ENCODE measurements at regions not wholly inside any gene's neighbourhood (a gene's known extent, or its start where the extent isn't known, plus 50 kb on each side); places are given as distances from the start of the nearest gene placed in this dataset.

DNA sequence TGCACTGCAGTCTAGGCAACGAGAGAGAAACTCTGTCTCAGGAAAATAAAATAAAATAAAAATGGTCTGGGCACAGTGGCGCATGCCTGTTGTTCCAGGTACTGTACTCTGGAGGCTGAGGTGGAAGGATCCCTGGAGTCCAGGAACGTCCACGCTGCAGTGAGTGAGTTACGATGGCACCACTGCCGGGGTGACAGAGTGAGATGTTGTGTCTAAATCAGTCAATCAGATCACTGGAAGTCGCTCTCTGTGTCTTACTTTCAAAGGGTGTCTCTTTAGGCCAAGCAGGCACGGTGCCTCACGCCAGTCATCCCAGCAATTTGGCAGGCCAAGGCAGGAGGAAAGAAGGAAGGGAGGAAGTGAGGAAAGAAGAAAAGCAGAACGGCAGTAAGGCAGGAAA, 112.2 kb upstream of the ANKRD30BL start:
- Mint-ChIP-seq H3K4me1 (ENCODE audit: low read depth) (no peaks in the 10 kb centered on the region), H3K9me3 (ENCODE audit: low read depth) (peaks cover 4% of the 10 kb centered on the region), H3K27me3 (no peaks in the 10 kb centered on the region), H3K27ac (no peak overlapping the region), H3K4me3 (ENCODE audit: low read depth) (no peak overlapping the region), H3K36me3 (ENCODE audit: insufficient read depth) (no peaks in the 10 kb centered on the region)
- TF ChIP-seq, protein P1, sequence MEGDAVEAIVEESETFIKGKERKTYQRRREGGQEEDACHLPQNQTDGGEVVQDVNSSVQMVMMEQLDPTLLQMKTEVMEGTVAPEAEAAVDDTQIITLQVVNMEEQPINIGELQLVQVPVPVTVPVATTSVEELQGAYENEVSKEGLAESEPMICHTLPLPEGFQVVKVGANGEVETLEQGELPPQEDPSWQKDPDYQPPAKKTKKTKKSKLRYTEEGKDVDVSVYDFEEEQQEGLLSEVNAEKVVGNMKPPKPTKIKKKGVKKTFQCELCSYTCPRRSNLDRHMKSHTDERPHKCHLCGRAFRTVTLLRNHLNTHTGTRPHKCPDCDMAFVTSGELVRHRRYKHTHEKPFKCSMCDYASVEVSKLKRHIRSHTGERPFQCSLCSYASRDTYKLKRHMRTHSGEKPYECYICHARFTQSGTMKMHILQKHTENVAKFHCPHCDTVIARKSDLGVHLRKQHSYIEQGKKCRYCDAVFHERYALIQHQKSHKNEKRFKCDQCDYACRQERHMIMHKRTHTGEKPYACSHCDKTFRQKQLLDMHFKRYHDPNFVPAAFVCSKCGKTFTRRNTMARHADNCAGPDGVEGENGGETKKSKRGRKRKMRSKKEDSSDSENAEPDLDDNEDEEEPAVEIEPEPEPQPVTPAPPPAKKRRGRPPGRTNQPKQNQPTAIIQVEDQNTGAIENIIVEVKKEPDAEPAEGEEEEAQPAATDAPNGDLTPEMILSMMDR (IDR thresholded peaks at IDR 0.05; ENCODE audit: unreplicated experiment): no peak
- no peak for DNase-seq (ENCODE audit: low spot score, unreplicated experiment)

DNA sequence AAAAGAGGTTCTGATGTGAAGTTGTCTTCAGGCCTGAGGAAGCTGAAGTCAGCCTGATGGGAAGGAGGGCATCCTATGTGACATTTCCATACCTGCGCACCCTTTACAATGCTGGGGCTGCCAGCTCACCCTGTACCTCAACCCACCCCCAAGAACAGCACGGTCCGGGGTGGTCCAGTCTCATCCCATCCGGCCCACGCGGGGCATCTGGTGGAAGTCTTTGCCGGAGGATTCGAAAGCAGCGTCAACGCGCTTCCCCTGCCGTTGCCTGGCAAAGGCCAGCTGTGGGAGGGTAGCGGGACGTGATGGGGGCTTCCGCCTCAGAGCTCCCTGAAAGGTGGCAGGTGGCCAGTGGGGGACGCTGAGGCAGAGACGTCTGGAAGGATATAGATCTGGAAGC, 113.6 kb upstream of the ANKRD30BL start:
- Mint-ChIP-seq H3K4me3 (ENCODE audit: low read depth) (no peak overlapping the region), H3K9me3 (ENCODE audit: low read depth) (peaks cover 11% of the 10 kb centered on the region), H3K36me3 (ENCODE audit: insufficient read depth) (peaks cover 2% of the 10 kb centered on the region), H3K27me3 (no peaks in the 10 kb centered on the region), H3K4me1 (ENCODE audit: low read depth) (no peaks in the 10 kb centered on the region), H3K27ac (no peak overlapping the region)
- TF ChIP-seq, protein P1 (IDR thresholded peaks at IDR 0.05; ENCODE audit: unreplicated experiment): no peak
- no peak for DNase-seq (ENCODE audit: low spot score, unreplicated experiment)

DNA sequence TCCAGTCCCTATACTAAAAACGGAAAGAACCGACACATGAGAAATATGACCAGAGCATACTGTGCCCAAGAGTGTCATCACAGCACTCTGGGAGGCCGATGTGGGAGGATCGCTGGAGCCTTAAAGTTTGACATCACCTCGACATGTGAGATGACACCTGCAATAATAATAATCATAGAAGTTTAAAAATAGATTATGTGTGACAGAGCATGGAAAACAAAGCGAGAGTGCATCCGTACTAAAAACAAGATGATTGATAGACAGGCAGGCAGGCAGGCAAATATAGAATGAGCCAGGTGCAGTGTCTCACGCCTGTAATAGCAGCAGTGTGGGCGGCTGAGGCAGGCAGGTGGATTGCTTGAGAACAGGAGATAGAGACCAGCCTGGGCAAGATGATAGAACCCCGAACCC, 114.8 kb upstream of the ANKRD30BL start:
- TF ChIP-seq, protein P1 (IDR thresholded peaks at IDR 0.05; ENCODE audit: unreplicated experiment): no peak
- H3K9me3 Mint-ChIP-seq (ENCODE audit: low read depth): peaks cover 14% of the 10 kb centered on the region
- H3K36me3 Mint-ChIP-seq (ENCODE audit: insufficient read depth): peaks cover 2% of the 10 kb centered on the region
- peak overlapping the region; percentile 14 for H3K27ac Mint-ChIP-seq
- no peak overlapping the region for H3K4me3 Mint-ChIP-seq (ENCODE audit: low read depth)
- H3K27me3 Mint-ChIP-seq: peaks cover under 1% of the 10 kb centered on the region
- DNase-seq (ENCODE audit: low spot score, unreplicated experiment): no peak
- H3K4me1 Mint-ChIP-seq (ENCODE audit: low read depth): no peaks in the 10 kb centered on the region

DNA sequence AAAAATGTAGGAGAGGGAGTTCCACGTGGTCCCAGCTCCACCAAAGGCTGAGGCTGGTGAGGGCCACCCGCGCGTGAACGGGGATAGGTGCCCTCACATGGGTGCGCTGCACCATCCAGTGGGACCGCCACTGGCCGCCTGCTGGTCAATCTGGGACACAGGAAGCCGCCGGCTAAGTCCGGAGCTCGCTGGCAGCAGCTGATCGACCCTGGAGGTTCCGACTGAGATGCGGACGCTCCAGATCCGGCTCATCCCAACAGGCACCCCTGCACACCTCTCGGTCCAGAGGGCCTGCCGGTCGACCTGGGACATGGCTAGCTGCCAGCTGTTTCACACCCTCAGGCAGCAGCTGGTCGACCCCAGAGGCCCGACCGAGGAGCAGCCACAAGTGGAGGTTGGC, 116.5 kb upstream of the ANKRD30BL start:
- Mint-ChIP-seq H3K4me1 (ENCODE audit: low read depth) (no peaks in the 10 kb centered on the region), H3K27me3 (peaks cover 4% of the 10 kb centered on the region), H3K27ac (no peak overlapping the region), H3K36me3 (ENCODE audit: insufficient read depth) (peaks cover 2% of the 10 kb centered on the region), H3K9me3 (ENCODE audit: low read depth) (peaks cover 14% of the 10 kb centered on the region), H3K4me3 (ENCODE audit: low read depth) (no peak overlapping the region)
- TF ChIP-seq, protein P1 (IDR thresholded peaks at IDR 0.05; ENCODE audit: unreplicated experiment): no peak
- no peak for DNase-seq (ENCODE audit: low spot score, unreplicated experiment)

DNA sequence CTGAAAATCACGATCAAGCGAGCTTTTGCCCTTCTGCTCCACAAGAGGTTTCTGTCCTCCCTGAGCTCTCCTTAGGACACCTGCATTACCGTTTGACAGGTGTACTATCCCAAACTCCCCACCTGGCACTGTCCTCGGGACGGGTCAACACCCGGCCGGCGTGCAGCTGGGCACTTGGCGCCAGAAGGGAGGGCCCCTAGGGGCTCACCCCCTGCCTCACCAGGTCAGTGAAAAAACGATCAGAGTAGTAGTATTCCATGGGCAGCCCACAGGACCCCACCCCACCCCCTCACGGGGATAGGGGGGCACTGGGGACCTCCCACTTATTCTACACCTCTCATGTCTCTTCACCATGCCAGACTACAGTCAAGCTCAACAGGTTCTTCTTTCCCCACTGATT, 117.6 kb upstream of the ANKRD30BL start:
- TF ChIP-seq, protein P1 (IDR thresholded peaks at IDR 0.05; ENCODE audit: unreplicated experiment): no peak
- Mint-ChIP-seq H3K9me3 (ENCODE audit: low read depth) (peaks cover 14% of the 10 kb centered on the region), H3K27me3 (peaks cover 4% of the 10 kb centered on the region), H3K27ac (no peak overlapping the region), H3K4me3 (ENCODE audit: low read depth) (no peak overlapping the region), H3K36me3 (ENCODE audit: insufficient read depth) (peaks cover 2% of the 10 kb centered on the region), H3K4me1 (ENCODE audit: low read depth) (peaks cover 2% of the 10 kb centered on the region)
- DNase-seq (ENCODE audit: low spot score, unreplicated experiment): no peak

All from progenitor cell of endocrine pancreas (in vitro differentiated cells).